Ammon's horn (tissue), 1 donor: ENCODE measurements at regions not wholly inside any gene's neighbourhood (a gene's known extent, or its start where the extent isn't known, plus 50 kb on each side); places are given as distances from the start of the nearest gene placed in this dataset.

Experiments
- DNase-seq: peaks from one replicate; pipeline ENCODE4 v3.0.0-alpha.2; 2016; ENCODE audit warnings: low spot score

GRCh38 chr3:63228087-63228486 is 50.0 kb upstream of the SYNPR start:
- no peak for DNase-seq
